Activated T-cell treated with anti-CD3 and anti-CD28 coated beads, Interleukin-2, amount 50 U/mL, for 1 hour (primary cell): ENCODE measurements at regions not wholly inside any gene's neighbourhood (a gene's known extent, or its start where the extent isn't known, plus 50 kb on each side); places are given as distances from the start of the nearest gene placed in this dataset.
"Not testable (repeated sequence)": the region's sequence is repeated elsewhere in the genome, so short reads cannot be mapped to it uniquely, and the experiment has no call there.

Experiments used
- DNase-seq: peaks from one replicate; pipeline ENCODE4 v3.0.0-alpha.2; 2020

GRCh38 chr22:25420471-25420924, 144.0 kb upstream of the GRK3 start:
- no peak for DNase-seq

GRCh38 chr22:25420925-25421904, 143.3 kb upstream of the GRK3 start:
- DNase-seq, result no peak

- not testable (repeated sequence) for DNase-seq
These were observed 137.8 kb upstream of the GRK3 start for GRCh38 chr22:25426530-25427308.

GRCh38 chr22:25431637-25432342, 132.7 kb upstream of the GRK3 start:
- not testable (repeated sequence) for DNase-seq

- DNase-seq, result not testable (repeated sequence)
These were observed 131.0 kb upstream of the GRK3 start for GRCh38 chr22:25433381-25433970.

- DNase-seq, result no peak
These were observed 126.9 kb upstream of the GRK3 start for GRCh38 chr22:25437414-25438160.

GRCh38 chr22:25447067-25447685, 117.3 kb upstream of the GRK3 start:
- DNase-seq, result no peak

GRCh38 chr22:25447686-25448434, 116.6 kb upstream of the GRK3 start:
- peak; percentile 88 for DNase-seq

GRCh38 chr22:25448435-25449051, 115.9 kb upstream of the GRK3 start:
- DNase-seq, result peak; percentile 20

- DNase-seq, result no peak
These were observed 114.6 kb upstream of the GRK3 start for GRCh38 chr22:25449781-25450317.

- DNase-seq, result no peak
These were observed 112.9 kb upstream of the GRK3 start for GRCh38 chr22:25451480-25452114.

- no peak for DNase-seq
These were observed 112.3 kb upstream of the GRK3 start for GRCh38 chr22:25452116-25452700.

- DNase-seq, result no peak
These were observed 111.4 kb upstream of the GRK3 start for GRCh38 chr22:25453058-25453457.

GRCh38 chr22:25453557-25453956, 110.9 kb upstream of the GRK3 start:
- DNase-seq, result no peak

GRCh38 chr22:25456300-25457043, 108.0 kb upstream of the GRK3 start:
- DNase-seq, result not testable (repeated sequence)

- not testable (repeated sequence) for DNase-seq
These were observed 105.8 kb upstream of the GRK3 start for GRCh38 chr22:25458631-25459030.

GRCh38 chr22:25460682-25461081, 103.8 kb upstream of the GRK3 start:
- not testable (repeated sequence) for DNase-seq

GRCh38 chr22:25461301-25461700, 103.2 kb upstream of the GRK3 start:
- DNase-seq, result no peak
